SK-N-SH treated with all-trans-retinoic acid at 6 μM for 48 hours (cell line): ENCODE measurements at regions not wholly inside any gene's neighbourhood (a gene's known extent, or its start where the extent isn't known, plus 50 kb on each side); places are given as distances from the start of the nearest gene placed in this dataset.

ENCODE experiments used
- ATAC-seq: fragments of 200-7000 bp; cut with Tn5 transposase; 3 replicates; pipeline ENCODE4 v1.9.1; 2020; ENCODE audit warnings: mild to moderate bottlenecking, moderate library complexity
- ARNTL ChIP-seq: fragments of 450-650 bp; formaldehyde crosslinking; IDR thresholded peaks from 2 replicates; pipeline ENCODE4 v1.5.0; 2020; ENCODE audit warnings: low read depth, mild to moderate bottlenecking, moderate library complexity, borderline replicate concordance
- BACH2 ChIP-seq: fragments of 250-450 bp; sonication (Bioruptor Pico); IDR thresholded peaks from 2 replicates; pipeline ENCODE4 v1.9.0; 2021; ENCODE audit warnings: mild to moderate bottlenecking, borderline replicate concordance
- CREB5 ChIP-seq: fragments of 250-450 bp; sonication (Bioruptor Pico); IDR thresholded peaks from 2 replicates; pipeline ENCODE4 v1.5.1; 2020; ENCODE audit warnings: low read depth, mild to moderate bottlenecking, moderate library complexity
- CSDC2 ChIP-seq: fragments of 250-450 bp; sonication (Bioruptor Pico); IDR thresholded peaks from 2 replicates; pipeline ENCODE4 v1.5.0; 2020; ENCODE audit warnings: mild to moderate bottlenecking, moderate library complexity
- ESRRG ChIP-seq: fragments of 250-450 bp; sonication (Bioruptor Pico); IDR thresholded peaks from 2 replicates; pipeline ENCODE4 v1.6.1; 2021; ENCODE audit warnings: mild to moderate bottlenecking
- GLIS3 ChIP-seq: fragments of 250-450 bp; sonication (Bioruptor Pico); IDR thresholded peaks from 2 replicates; pipeline ENCODE4 v1.5.0; 2020; ENCODE audit warnings: mild to moderate bottlenecking, moderate library complexity
- ISL1 ChIP-seq: fragments of 250-450 bp; sonication (Bioruptor Pico); IDR thresholded peaks from 2 replicates; pipeline ENCODE4 v2.1.2; 2022; ENCODE audit warnings: mild to moderate bottlenecking, moderate library complexity
- OSR1 ChIP-seq: fragments of 250-450 bp; sonication (Bioruptor Pico); IDR thresholded peaks from 2 replicates; pipeline ENCODE4 v1.8.0; 2022; ENCODE audit warnings: moderate library complexity, mild to moderate bottlenecking, inconsistent platforms
- PATZ1 ChIP-seq: fragments of 250-450 bp; sonication (Bioruptor Pico); IDR thresholded peaks from 2 replicates; pipeline ENCODE4 v1.8.0; 2020; ENCODE audit warnings: mild to moderate bottlenecking, moderate library complexity, borderline replicate concordance
- PPARA ChIP-seq: fragments of 250-450 bp; sonication (Bioruptor Pico); IDR thresholded peaks from 2 replicates; pipeline ENCODE4 v1.5.0; 2020; ENCODE audit warnings: mild to moderate bottlenecking, borderline replicate concordance
- SNAI2 ChIP-seq: fragments of 250-450 bp; sonication (Bioruptor Pico); IDR thresholded peaks from 2 replicates; pipeline ENCODE4 v1.5.0; 2020; ENCODE audit warnings: mild to moderate bottlenecking, moderate library complexity
- TCF4 ChIP-seq: fragments of 250-450 bp; sonication (Bioruptor Pico); IDR thresholded peaks from 2 replicates; pipeline ENCODE4 v1.8.0; 2021; ENCODE audit warnings: mild to moderate bottlenecking, moderate library complexity, borderline replicate concordance
- TOX ChIP-seq: fragments of 250-450 bp; sonication (Bioruptor Pico); IDR thresholded peaks from 2 replicates; pipeline ENCODE4 v1.8.0; 2021; ENCODE audit warnings: mild to moderate bottlenecking, moderate library complexity, borderline replicate concordance
- TSHZ2 ChIP-seq: fragments of 250-450 bp; sonication (Bioruptor Pico); IDR thresholded peaks from 2 replicates; pipeline ENCODE4 v1.5.0; 2020; ENCODE audit warnings: mild to moderate bottlenecking, moderate library complexity
- ZC3H10 ChIP-seq: fragments of 250-450 bp; sonication (Bioruptor Pico); IDR thresholded peaks from 2 replicates; pipeline ENCODE4 v1.5.1; 2021; ENCODE audit warnings: mild to moderate bottlenecking, moderate library complexity
- ZFP3 ChIP-seq: fragments of 250-450 bp; sonication (Bioruptor Pico); IDR thresholded peaks from 2 replicates; pipeline ENCODE4 v1.5.0; 2020; ENCODE audit warnings: mild to moderate bottlenecking, moderate library complexity
- ZFP30 ChIP-seq: fragments of 450-650 bp; formaldehyde crosslinking; IDR thresholded peaks from 2 replicates; pipeline ENCODE4 v1.5.0; 2022; ENCODE audit warnings: mild to moderate bottlenecking, moderate library complexity
- ZNF70 ChIP-seq: fragments of 450-650 bp; formaldehyde crosslinking; IDR thresholded peaks from 2 replicates; pipeline ENCODE4 v1.5.0; 2020; ENCODE audit warnings: mild to moderate bottlenecking, moderate library complexity
- ZNF8 ChIP-seq: fragments of 450-650 bp; formaldehyde crosslinking; IDR thresholded peaks from 2 replicates; pipeline ENCODE4 v1.5.0; 2020; ENCODE audit warnings: mild to moderate bottlenecking, moderate library complexity

GRCh38 chr6:168765752-168766151, 324.8 kb downstream of the SMOC2 start:
- TF ChIP-seq ZNF8 (CRISPR knock-in tag) (0 out of 2 replicates have a peak, but pooled peaks have one; percentile 26), ARNTL (CRISPR knock-in tag) (no peak), GLIS3 (CRISPR knock-in tag) (0 out of 2 replicates have a peak, but pooled peaks have one; percentile 35), TSHZ2 (CRISPR knock-in tag) (peak; percentile 80; the same call in 1 of the 2 replicates), TOX (CRISPR knock-in tag) (no peak), ISL1 (CRISPR knock-in tag) (peak; percentile 63), ZFP3 (CRISPR knock-in tag) (no peak), TCF4 (CRISPR knock-in tag) (peak; percentile 80; the same call in 1 of the 2 replicates), CREB5 (CRISPR knock-in tag) (no peak)
- ATAC-seq: no peak

- TF ChIP-seq TOX (CRISPR knock-in tag): no peak
- TF ChIP-seq OSR1: no peak
- no peak for ATAC-seq
These were observed 315.1 kb downstream of the SMOC2 start for GRCh38 chr6:168756009-168756634.

GRCh38 chr6:168746643-168747042, 305.7 kb downstream of the SMOC2 start:
- no peak for TF ChIP-seq PPARA (CRISPR knock-in tag)
- no peak for TF ChIP-seq SNAI2 (CRISPR knock-in tag)
- TF ChIP-seq BACH2 (CRISPR knock-in tag): no peak
- no peak for TF ChIP-seq ESRRG (CRISPR knock-in tag)
- TF ChIP-seq ZC3H10 (CRISPR knock-in tag): no peak
- no peak for TF ChIP-seq ISL1 (CRISPR knock-in tag)
- TF ChIP-seq TSHZ2 (CRISPR knock-in tag): no peak
- TF ChIP-seq ZNF8 (CRISPR knock-in tag): no peak
- no peak for TF ChIP-seq ZFP30 (CRISPR knock-in tag)
- no peak for TF ChIP-seq OSR1
- no peak for TF ChIP-seq PATZ1 (CRISPR knock-in tag)
- TF ChIP-seq, all 23 proteins: peak for 0
- ATAC-seq: no peak

- ATAC-seq: no peak
- TF ChIP-seq SNAI2 (CRISPR knock-in tag) (no peak), TOX (CRISPR knock-in tag) (no peak), TCF4 (CRISPR knock-in tag) (no peak), PATZ1 (CRISPR knock-in tag) (no peak), CSDC2 (CRISPR knock-in tag) (no peak), GLIS3 (CRISPR knock-in tag) (no peak), TSHZ2 (CRISPR knock-in tag) (no peak), ZNF8 (CRISPR knock-in tag) (no peak), OSR1 (no peak), ZNF70 (no peak)
These were observed 305.0 kb downstream of the SMOC2 start for GRCh38 chr6:168746013-168746412.
